COR-L47 (cell line): ENCODE measurements at regions not wholly inside any gene's neighbourhood (a gene's known extent, or its start where the extent isn't known, plus 50 kb on each side); places are given as distances from the start of the nearest gene placed in this dataset.

Experiments
- DNase-seq: peaks from one replicate; lab custom pipeline; 2025; lab: John Stamatoyannopoulos, UW

DNA sequence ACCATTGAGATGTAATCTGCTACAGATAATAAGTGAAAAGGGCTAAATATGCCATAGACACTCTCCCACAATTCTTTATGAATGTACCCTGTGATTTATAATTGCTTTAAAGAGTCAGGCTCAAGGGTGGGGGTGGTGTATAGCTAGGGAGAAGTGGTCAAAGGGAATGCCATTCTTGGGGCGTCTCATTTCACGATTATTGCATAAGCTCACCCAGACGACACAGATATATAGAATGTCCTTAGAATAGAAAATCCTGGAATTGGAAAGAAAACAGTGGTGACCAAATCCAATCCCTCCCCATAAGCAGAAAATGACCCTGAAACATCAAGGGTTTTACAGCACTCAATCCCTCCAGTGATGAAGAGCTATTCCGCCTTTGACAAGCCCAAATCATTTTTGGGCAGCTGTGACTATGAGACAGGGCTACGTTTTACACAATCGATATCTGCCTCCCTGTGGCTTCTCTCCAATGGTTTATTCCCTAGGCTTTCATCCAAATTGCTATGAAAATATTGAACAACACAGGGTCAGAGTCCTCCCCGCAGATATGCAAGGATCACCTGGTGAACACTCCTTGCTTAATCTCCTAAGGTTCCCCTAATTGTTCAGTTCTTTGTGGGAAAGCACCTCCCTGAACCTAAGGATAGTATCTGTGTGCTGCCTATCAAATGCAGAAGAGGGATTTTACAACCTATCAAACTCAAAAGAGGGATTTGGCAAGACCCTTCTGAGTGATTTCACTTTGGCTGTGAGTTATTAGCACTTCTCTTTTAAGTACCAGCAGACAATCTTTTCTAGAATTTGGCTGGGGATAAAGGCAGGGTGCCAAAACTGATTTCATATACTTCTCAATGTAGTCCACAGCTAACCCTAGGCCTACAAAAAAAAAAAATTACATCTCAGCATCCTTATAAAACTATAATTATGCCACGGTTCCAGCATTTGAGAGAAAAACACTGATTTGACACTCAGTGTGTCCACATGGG, 144.9 kb upstream of the CDH6 start:
- peak; percentile 88 for DNase-seq

DNA sequence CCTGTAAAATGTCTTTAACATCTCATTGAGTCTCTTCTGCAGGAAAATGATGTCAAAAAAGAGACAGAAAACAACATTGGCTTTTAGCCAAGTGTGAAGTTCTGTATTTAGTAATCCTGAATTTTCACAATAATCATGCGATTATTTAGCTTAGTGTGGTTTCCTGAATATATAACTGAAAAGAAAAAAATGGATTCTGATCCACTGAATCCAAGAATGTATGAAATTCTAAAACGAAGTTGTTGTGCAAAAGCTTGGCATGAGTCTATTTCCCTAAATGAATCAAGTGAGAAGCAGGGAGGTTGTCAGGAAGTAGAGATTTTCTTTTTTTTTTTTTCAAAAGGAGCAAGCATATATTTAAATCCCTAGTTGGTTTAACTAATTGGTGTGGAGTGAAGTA, 145.9 kb upstream of the CDH6 start:
- DNase-seq: peak; percentile 8

DNA sequence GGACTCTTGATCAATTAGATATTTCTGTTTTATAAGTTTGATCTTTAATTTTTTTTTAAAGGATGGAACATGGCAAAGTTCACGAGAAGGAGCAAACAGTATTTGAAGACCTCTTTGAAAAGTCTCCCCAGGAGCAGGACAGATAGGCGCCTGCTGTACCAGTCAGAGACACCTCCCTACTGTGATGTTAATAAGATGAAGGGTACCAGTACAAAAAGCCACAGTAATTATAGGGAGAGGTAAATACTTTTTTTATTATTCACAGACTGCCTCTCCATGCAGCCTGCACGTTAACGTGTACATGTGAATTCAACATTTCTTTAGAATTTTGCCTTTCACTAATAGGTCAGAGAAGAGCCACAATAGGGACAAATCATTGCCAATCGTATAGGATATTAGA, 146.5 kb upstream of the CDH6 start:
- DNase-seq: peak; percentile 81

GRCh38 chr5:31036411-31036810, 157.1 kb upstream of the CDH6 start:
- DNase-seq: no peak

DNA sequence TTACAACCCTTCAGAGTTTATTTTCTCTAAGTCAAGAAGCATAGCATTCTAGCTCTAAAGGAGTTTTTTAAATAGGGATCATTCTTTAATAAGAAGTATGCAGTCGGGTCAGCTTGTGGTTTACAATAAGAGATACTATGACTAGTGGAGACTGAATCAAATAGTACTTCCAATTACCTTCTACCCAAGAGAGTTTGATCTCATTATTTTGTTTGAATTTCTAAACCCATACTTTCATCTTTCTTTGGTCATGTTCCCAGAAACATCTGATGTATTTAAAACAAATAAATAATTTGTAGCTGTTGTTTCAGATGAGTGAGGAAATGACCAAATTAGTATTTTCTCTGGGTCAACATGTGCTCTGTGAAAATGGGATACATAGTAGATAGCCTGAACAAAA, 160.2 kb upstream of the CDH6 start:
- peak; percentile 62 for DNase-seq

GRCh38 chr5:31029925-31030324, 163.6 kb upstream of the CDH6 start:
- DNase-seq: no peak

DNA sequence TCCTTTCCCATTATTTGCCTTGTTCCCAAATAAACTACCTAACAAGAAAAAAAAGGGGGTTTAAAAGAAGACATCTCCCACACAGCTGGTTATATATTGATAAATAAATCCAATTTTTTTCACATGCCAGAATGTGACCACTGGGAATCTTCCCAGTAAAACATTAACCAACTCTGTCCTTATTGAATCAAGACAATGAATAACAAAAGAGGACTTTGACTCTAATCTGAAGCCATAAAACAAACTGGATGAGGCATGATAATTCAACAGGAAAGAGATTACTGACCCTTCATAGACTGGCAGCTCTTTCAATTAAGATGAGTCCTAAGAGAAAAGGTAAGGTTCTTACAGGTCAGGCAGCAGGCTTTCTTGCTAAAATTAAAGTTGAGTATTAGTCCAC, 165.8 kb upstream of the CDH6 start:
- DNase-seq: no peak

- DNase-seq: no peak
Observed at GRCh38 chr5:31023105-31023504, 170.4 kb upstream of the CDH6 start.

DNA sequence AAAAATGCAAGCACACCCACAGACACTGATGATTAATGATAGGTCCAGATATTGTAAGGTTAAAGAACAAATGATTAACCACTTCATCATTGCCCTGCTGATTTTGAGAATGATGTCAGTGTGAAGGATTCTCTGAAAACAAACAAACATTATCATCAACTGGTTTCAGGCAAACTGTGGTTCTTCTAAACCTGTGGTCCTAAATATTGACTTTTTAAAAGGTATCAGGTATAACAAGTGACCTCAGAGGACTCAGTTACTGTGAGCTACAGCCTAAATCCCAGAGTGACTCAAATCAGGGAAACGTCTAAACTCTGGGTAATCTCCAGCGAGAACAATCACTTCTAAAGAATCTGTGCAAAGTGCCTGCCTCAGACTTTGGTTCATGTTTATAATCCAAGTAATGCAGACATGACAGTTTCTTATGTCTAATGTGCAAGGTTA, 172.3 kb upstream of the CDH6 start:
- no peak for DNase-seq

GRCh38 chr5:31008231-31008630, 185.3 kb upstream of the CDH6 start:
- DNase-seq: no peak

GRCh38 chr5:31007672-31008071, 185.8 kb upstream of the CDH6 start:
- no peak for DNase-seq

GRCh38 chr5:31000287-31000686, 193.2 kb upstream of the CDH6 start:
- no peak for DNase-seq

GRCh38 chr5:30997681-30998080, 195.8 kb upstream of the CDH6 start:
- no peak for DNase-seq

DNA sequence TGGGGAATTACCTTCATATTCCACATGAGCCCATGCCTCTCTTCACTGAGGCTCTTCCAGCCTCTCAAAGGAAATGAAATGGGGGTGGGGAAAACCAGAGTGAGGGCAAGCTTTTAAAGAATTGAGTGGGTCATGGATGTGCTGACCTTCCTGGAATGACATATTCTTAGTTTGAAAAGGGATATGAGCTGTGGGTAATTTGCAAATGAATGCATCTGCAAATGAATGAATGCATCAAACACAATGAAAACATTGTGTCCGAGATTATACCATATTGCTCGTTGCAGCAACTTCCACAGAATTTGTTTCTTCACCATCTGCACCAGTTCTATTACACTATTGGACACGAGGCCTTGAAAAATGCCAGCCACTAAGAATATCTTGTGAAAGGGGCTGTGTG, 198.6 kb upstream of the CDH6 start:
- DNase-seq: no peak

- DNase-seq: no peak
Observed at GRCh38 chr5:30994176-30994575, 199.3 kb upstream of the CDH6 start.

- DNase-seq: no peak
Observed at GRCh38 chr5:30991462-30991861, 202.0 kb upstream of the CDH6 start.

DNA sequence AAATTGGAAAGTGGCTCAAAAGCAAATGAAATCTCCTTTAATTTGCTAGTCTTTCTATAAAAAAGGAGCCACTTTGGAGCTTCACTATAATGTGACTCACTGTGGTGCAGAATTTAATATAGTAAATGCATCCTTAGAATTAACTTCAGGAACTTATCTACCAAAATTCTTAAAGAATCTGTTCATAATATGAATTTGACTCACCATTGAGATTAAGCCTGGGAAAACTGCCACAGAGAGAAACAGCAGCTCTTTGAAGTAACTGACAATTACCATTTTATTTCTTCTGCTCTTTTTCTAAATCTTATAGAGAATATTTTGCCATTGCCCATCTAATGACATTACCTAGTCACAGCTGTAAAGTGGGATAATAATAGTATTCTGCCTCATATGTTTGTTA, 211.9 kb upstream of the CDH6 start:
- no peak for DNase-seq

DNA sequence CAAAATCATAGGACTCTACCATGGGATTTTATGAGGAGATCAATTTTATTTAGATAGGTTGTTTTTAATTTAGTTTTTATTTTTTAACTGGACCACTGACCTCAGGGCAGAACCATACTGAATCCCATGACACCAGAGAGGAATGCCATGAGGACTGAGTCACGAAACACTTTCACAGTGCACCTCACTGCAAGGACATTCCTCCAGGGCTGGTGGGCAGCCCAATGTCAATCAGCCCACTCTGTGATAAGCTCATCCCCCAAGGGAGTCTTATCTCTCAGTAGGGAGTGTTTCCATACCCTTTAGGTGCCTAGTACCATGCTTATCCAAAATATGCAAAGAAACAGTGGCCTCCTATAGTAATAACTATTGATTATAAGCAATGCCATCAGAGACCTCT, 224.5 kb upstream of the CDH6 start:
- no peak for DNase-seq

GRCh38 chr5:30960036-30960435, 233.4 kb upstream of the CDH6 start:
- no peak for DNase-seq

- no peak for DNase-seq
Observed at GRCh38 chr5:30959238-30959637, 234.2 kb upstream of the CDH6 start.

GRCh38 chr5:30957591-30957990, 235.9 kb upstream of the CDH6 start:
- DNase-seq: no peak

- DNase-seq: no peak
Observed at GRCh38 chr5:30956251-30956650, 237.2 kb upstream of the CDH6 start.

GRCh38 chr5:30937070-30937469, 256.4 kb upstream of the CDH6 start:
- no peak for DNase-seq

GRCh38 chr5:30933599-30933998, 259.9 kb upstream of the CDH6 start:
- DNase-seq: no peak
